B cell (primary cell): ENCODE measurements at regions not wholly inside any gene's neighbourhood (a gene's known extent, or its start where the extent isn't known, plus 50 kb on each side); places are given as distances from the start of the nearest gene placed in this dataset.

Experiments used
- CTCF ChIP-seq: fragments of 200-600 bp; IDR thresholded peaks from one replicate; pipeline ENCODE4 v1.8.0; 2022; ENCODE audit warnings: antibody characterized with exemption, mild to moderate bottlenecking
- EZH2 ChIP-seq: IDR thresholded peaks from 2 replicates; pipeline ENCODE4 v1.6.1; 2012; ENCODE audit warnings: borderline replicate concordance, low read depth, mild to moderate bottlenecking, moderate library complexity, low read length; ENCODE audit not compliant: insufficient read depth, poor library complexity, severe bottlenecking

- TF ChIP-seq EZH2 = no peak
- no peak for TF ChIP-seq CTCF
Measured at GRCh38 chr3:145900056-145900829, 260.7 kb downstream of the PLOD2 start.
